ENCODE measurements at regions not wholly inside any gene's neighbourhood (a gene's known extent, or its start where the extent isn't known, plus 50 kb on each side); places are given as distances from the start of the nearest gene placed in this dataset.

GRCh38 chr7:106986450-106986977 lies 58.0 kb upstream of the PRKAR2B start (continued):
- no peak for TF ChIP-seq SUZ12 (IDR thresholded peaks at IDR 0.05; ENCODE audit: low read length)
- TF ChIP-seq HDAC2 (IDR thresholded peaks at IDR 0.05; ENCODE audit: borderline replicate concordance in 1 of 2, low read depth in 2 of 2, low read length in 2 of 2), result no peak
